ENCODE measurements at regions not wholly inside any gene's neighbourhood (a gene's known extent, or its start where the extent isn't known, plus 50 kb on each side); places are given as distances from the start of the nearest gene placed in this dataset.

- Histone ChIP-seq H3K27me3 (ENCODE audit: control insufficient read depth, insufficient read depth, low read length) (no peaks in the 10 kb centered on the region), H3K4me3 (ENCODE audit: low read depth, low read length) (no peak overlapping the region), H3K9me3 (ENCODE audit: control insufficient read depth, insufficient read depth, low read length) (peaks cover 6% of the 10 kb centered on the region), H3K27ac (ENCODE audit: low read depth, low read length) (no peak overlapping the region)
- POLR2A ChIA-PET, result no interaction called here
- no peak for DNase-seq (ENCODE audit: low read depth, low spot score)
- no peak for TF ChIP-seq CTCF (IDR thresholded peaks at IDR 0.05; ENCODE audit: low read depth, low read length)
- CTCF ChIA-PET, result no interaction called here
These were observed 481.0 kb upstream of the CDH2 start for GRCh38 chr18:28657961-28658360.

GRCh38 chr18:28652654-28653053 lies 475.7 kb upstream of the CDH2 start:
- POLR2A ChIA-PET, result no interaction called here
- no peak overlapping the region for H3K4me3 ChIP-seq (ENCODE audit: low read depth, low read length)

GRCh38 chr18:28651298-28651697 lies 474.4 kb upstream of the CDH2 start:
- Histone ChIP-seq H3K9me3 (ENCODE audit: control insufficient read depth, insufficient read depth, low read length) (peaks cover 17% of the 10 kb centered on the region), H3K4me3 (ENCODE audit: low read depth, low read length) (no peak overlapping the region), H3K27ac (ENCODE audit: low read depth, low read length) (no peak overlapping the region), H3K27me3 (ENCODE audit: control insufficient read depth, insufficient read depth, low read length) (no peaks in the 10 kb centered on the region)
- POLR2A ChIA-PET, result no interaction called here
- CTCF ChIA-PET, result no interaction called here
- no peak for DNase-seq (ENCODE audit: low read depth, low spot score)
- no peak for TF ChIP-seq CTCF (IDR thresholded peaks at IDR 0.05; ENCODE audit: low read depth, low read length)

More at GRCh38 chr18:28652654-28653053, 475.7 kb upstream of the CDH2 start:
- no peak for DNase-seq (ENCODE audit: low read depth, low spot score)
- H3K27me3 ChIP-seq (ENCODE audit: control insufficient read depth, insufficient read depth, low read length), result no peaks in the 10 kb centered on the region
- H3K9me3 ChIP-seq (ENCODE audit: control insufficient read depth, insufficient read depth, low read length), result peaks cover 20% of the 10 kb centered on the region
- CTCF ChIA-PET, result no interaction called here
- H3K27ac ChIP-seq (ENCODE audit: low read depth, low read length), result no peak overlapping the region
- TF ChIP-seq CTCF (IDR thresholded peaks at IDR 0.05; ENCODE audit: low read depth, low read length), result no peak

GRCh38 chr18:28650860-28651259 lies 473.9 kb upstream of the CDH2 start:
- CTCF ChIA-PET, result no interaction called here
- POLR2A ChIA-PET, result no interaction called here
- no peaks in the 10 kb centered on the region for H3K27me3 ChIP-seq (ENCODE audit: control insufficient read depth, insufficient read depth, low read length)
- H3K27ac ChIP-seq (ENCODE audit: low read depth, low read length), result no peak overlapping the region
- DNase-seq (ENCODE audit: low read depth, low spot score), result no peak
- H3K4me3 ChIP-seq (ENCODE audit: low read depth, low read length), result no peak overlapping the region
- peaks cover 17% of the 10 kb centered on the region for H3K9me3 ChIP-seq (ENCODE audit: control insufficient read depth, insufficient read depth, low read length)
- TF ChIP-seq CTCF (IDR thresholded peaks at IDR 0.05; ENCODE audit: low read depth, low read length), result no peak

GRCh38 chr18:28647961-28648360 lies 471.0 kb upstream of the CDH2 start:
- Histone ChIP-seq H3K4me3 (ENCODE audit: low read depth, low read length) (no peak overlapping the region), H3K27me3 (ENCODE audit: control insufficient read depth, insufficient read depth, low read length) (no peaks in the 10 kb centered on the region), H3K9me3 (ENCODE audit: control insufficient read depth, insufficient read depth, low read length) (peaks cover 14% of the 10 kb centered on the region), H3K27ac (ENCODE audit: low read depth, low read length) (no peak overlapping the region)
- TF ChIP-seq CTCF (IDR thresholded peaks at IDR 0.05; ENCODE audit: low read depth, low read length), result no peak
- POLR2A ChIA-PET, result no interaction called here
- DNase-seq (ENCODE audit: low read depth, low spot score), result no peak
- CTCF ChIA-PET, result no interaction called here

All from AG04450 (cell line).